GM06990 (cell line): ENCODE measurements at regions not wholly inside any gene's neighbourhood (a gene's known extent, or its start where the extent isn't known, plus 50 kb on each side); places are given as distances from the start of the nearest gene placed in this dataset.

ENCODE experiments used
- DNase-seq: peaks from one replicate; pipeline ENCODE4 v3.0.0-alpha.2; 2011; ENCODE audit not compliant: insufficient read length; ENCODE audit errors: extremely low read depth
- H3K27me3 ChIP-seq: replicated peaks from 2 replicates; pipeline ENCODE4 v1.6.0; 2011; ENCODE audit warnings: low read length; ENCODE audit not compliant: control insufficient read depth, insufficient read depth
- H3K36me3 ChIP-seq: 2 replicates; pipeline ENCODE4 v1.5.1; 2011; ENCODE audit warnings: low read length; ENCODE audit not compliant: control insufficient read depth, insufficient read depth
- H3K4me3 ChIP-seq: replicated peaks from 2 replicates; pipeline ENCODE4 v1.5.1; 2011; ENCODE audit warnings: low read depth, mild to moderate bottlenecking, control low read depth, low read length
- CTCF ChIP-seq: IDR thresholded peaks from 2 replicates; pipeline ENCODE4 v1.5.1; 2011; ENCODE audit warnings: low read length, control low read depth, mild to moderate bottlenecking, inconsistent platforms; ENCODE audit not compliant: insufficient read depth, poor library complexity, severe bottlenecking

DNA sequence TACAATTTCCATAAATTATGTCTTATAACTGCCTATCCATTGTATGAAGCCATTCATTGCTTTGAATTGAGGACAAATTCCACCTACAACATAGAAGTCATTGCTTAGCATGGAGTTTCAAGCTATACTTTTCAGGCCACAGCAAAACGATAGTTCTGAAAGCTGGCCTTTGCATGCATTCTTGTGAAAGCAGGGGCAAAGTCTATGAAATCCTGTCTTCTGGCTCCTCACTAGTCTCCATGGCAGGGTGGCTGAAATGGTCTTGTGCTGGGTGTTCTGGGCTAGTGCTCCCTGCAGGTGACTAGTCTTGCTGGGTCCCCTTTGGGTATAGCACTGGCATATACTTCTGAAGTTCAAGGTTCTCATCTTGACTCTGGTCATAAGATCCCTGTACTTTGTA is 353.9 kb upstream of the ZNF608 start:
- Histone ChIP-seq H3K36me3 (no peaks in the 10 kb centered on the region), H3K27me3 (no peaks in the 10 kb centered on the region), H3K4me3 (no peak overlapping the region)
- no peak for TF ChIP-seq CTCF
- no peak for DNase-seq

GRCh38 chr5:125100951-125101350 is 354.5 kb upstream of the ZNF608 start:
- TF ChIP-seq CTCF = no peak
- Histone ChIP-seq H3K36me3 (no peaks in the 10 kb centered on the region), H3K4me3 (no peak overlapping the region), H3K27me3 (no peaks in the 10 kb centered on the region)
- DNase-seq = no peak

GRCh38 chr5:125103459-125103858 is 357.0 kb upstream of the ZNF608 start:
- no peak overlapping the region for H3K4me3 ChIP-seq
- TF ChIP-seq CTCF = no peak
- DNase-seq = no peak
- no peaks in the 10 kb centered on the region for H3K27me3 ChIP-seq
- no peaks in the 10 kb centered on the region for H3K36me3 ChIP-seq

GRCh38 chr5:125106271-125106670 is 359.8 kb upstream of the ZNF608 start:
- H3K36me3 ChIP-seq = no peaks in the 10 kb centered on the region
- no peak for TF ChIP-seq CTCF
- H3K4me3 ChIP-seq = no peak overlapping the region
- no peak for DNase-seq
- no peaks in the 10 kb centered on the region for H3K27me3 ChIP-seq

- Histone ChIP-seq H3K27me3 (no peaks in the 10 kb centered on the region), H3K36me3 (no peaks in the 10 kb centered on the region), H3K4me3 (no peak overlapping the region)
- TF ChIP-seq CTCF = no peak
- no peak for DNase-seq
These were observed 360.4 kb upstream of the ZNF608 start for GRCh38 chr5:125106881-125107280.

DNA sequence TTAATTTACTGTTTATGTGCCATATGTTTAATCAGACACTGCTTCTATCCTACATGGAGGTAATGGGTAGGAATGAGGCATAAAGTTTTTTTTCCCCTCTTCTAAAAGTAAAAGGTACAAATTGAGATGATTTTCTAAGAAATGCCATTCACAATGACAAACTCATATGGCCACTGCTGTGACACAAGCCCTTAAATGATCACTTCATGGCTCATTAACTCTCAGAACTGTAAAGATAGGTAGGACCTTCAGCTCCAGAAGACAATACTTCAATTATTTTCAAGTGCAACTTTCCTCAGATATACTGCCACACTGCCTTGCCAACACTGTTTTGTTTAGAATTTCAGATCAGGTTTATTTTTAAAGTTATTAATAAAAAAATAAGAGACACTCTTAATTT is 362.9 kb upstream of the ZNF608 start:
- H3K27me3 ChIP-seq = no peaks in the 10 kb centered on the region
- TF ChIP-seq CTCF = no peak
- H3K36me3 ChIP-seq = no peaks in the 10 kb centered on the region
- H3K4me3 ChIP-seq = no peak overlapping the region
- DNase-seq = no peak
